ENCODE measurements at regions not wholly inside any gene's neighbourhood (a gene's known extent, or its start where the extent isn't known, plus 50 kb on each side); places are given as distances from the start of the nearest gene placed in this dataset.

DNA sequence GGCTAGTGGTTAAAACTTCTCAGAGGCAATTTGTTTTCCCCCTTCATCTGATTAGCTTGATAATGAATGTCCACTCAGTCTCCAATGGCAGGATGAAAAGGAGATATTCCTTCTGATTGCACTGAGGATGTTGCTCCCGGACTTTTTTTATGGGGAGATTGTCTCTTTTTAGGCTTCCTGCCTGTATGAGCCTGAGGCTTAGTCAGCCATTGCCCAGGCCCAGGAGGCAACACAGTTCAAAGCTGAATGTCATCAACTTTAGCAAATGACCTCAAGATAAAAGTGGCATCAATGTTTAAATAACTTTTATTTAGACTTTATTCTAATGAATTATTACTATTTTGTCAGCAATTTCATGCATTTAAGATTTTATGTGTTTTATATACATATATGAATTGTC, 162.9 kb upstream of the PTBP2 start:
- no peak for TF ChIP-seq POLR2A (IDR thresholded peaks at IDR 0.05)
- TF ChIP-seq, protein P1, sequence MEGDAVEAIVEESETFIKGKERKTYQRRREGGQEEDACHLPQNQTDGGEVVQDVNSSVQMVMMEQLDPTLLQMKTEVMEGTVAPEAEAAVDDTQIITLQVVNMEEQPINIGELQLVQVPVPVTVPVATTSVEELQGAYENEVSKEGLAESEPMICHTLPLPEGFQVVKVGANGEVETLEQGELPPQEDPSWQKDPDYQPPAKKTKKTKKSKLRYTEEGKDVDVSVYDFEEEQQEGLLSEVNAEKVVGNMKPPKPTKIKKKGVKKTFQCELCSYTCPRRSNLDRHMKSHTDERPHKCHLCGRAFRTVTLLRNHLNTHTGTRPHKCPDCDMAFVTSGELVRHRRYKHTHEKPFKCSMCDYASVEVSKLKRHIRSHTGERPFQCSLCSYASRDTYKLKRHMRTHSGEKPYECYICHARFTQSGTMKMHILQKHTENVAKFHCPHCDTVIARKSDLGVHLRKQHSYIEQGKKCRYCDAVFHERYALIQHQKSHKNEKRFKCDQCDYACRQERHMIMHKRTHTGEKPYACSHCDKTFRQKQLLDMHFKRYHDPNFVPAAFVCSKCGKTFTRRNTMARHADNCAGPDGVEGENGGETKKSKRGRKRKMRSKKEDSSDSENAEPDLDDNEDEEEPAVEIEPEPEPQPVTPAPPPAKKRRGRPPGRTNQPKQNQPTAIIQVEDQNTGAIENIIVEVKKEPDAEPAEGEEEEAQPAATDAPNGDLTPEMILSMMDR (IDR thresholded peaks at IDR 0.05) = no peak
- no peak for TF ChIP-seq EP300 (IDR thresholded peaks at IDR 0.05)
